ENCODE measurements at regions not wholly inside any gene's neighbourhood (a gene's known extent, or its start where the extent isn't known, plus 50 kb on each side); places are given as distances from the start of the nearest gene placed in this dataset.

DNA sequence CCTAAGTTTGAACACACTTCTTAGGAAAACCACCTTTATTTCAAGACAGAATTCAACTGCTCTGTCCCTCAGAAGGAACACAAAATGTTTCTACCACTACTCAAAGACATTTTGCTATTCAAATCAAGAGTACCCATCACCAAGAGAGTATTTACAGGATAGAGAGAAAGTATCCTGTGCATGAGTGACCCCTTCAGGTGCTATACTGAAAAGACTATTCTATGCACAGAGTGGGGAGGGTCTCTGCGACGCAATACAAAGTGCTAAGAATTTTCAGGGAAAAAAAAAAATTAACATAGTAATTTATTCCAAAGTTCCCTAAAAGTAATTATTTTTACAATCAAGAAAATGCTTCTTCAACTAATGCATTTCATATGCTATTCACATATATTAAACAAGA lies 346.4 kb upstream of the FAM241A start:
- no peaks in the 10 kb centered on the region for H4K20me1 ChIP-seq (ENCODE audit: insufficient read depth)
- no peak overlapping the region for H3K4me3 ChIP-seq (ENCODE audit: low read length)
- no peak overlapping the region for H2AFZ ChIP-seq (ENCODE audit: low read depth, low read length)
- H3K27ac ChIP-seq (ENCODE audit: low read length): no peak overlapping the region
- H3K9ac ChIP-seq (ENCODE audit: low read length): no peak overlapping the region
- no peak for TF ChIP-seq RAD21 (conservative IDR thresholded peaks at IDR 0.05)
- TF ChIP-seq, protein P1, sequence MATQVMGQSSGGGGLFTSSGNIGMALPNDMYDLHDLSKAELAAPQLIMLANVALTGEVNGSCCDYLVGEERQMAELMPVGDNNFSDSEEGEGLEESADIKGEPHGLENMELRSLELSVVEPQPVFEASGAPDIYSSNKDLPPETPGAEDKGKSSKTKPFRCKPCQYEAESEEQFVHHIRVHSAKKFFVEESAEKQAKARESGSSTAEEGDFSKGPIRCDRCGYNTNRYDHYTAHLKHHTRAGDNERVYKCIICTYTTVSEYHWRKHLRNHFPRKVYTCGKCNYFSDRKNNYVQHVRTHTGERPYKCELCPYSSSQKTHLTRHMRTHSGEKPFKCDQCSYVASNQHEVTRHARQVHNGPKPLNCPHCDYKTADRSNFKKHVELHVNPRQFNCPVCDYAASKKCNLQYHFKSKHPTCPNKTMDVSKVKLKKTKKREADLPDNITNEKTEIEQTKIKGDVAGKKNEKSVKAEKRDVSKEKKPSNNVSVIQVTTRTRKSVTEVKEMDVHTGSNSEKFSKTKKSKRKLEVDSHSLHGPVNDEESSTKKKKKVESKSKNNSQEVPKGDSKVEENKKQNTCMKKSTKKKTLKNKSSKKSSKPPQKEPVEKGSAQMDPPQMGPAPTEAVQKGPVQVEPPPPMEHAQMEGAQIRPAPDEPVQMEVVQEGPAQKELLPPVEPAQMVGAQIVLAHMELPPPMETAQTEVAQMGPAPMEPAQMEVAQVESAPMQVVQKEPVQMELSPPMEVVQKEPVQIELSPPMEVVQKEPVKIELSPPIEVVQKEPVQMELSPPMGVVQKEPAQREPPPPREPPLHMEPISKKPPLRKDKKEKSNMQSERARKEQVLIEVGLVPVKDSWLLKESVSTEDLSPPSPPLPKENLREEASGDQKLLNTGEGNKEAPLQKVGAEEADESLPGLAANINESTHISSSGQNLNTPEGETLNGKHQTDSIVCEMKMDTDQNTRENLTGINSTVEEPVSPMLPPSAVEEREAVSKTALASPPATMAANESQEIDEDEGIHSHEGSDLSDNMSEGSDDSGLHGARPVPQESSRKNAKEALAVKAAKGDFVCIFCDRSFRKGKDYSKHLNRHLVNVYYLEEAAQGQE (IDR thresholded peaks at IDR 0.05; ENCODE audit: borderline replicate concordance): no peak
- TF ChIP-seq, protein P2, sequence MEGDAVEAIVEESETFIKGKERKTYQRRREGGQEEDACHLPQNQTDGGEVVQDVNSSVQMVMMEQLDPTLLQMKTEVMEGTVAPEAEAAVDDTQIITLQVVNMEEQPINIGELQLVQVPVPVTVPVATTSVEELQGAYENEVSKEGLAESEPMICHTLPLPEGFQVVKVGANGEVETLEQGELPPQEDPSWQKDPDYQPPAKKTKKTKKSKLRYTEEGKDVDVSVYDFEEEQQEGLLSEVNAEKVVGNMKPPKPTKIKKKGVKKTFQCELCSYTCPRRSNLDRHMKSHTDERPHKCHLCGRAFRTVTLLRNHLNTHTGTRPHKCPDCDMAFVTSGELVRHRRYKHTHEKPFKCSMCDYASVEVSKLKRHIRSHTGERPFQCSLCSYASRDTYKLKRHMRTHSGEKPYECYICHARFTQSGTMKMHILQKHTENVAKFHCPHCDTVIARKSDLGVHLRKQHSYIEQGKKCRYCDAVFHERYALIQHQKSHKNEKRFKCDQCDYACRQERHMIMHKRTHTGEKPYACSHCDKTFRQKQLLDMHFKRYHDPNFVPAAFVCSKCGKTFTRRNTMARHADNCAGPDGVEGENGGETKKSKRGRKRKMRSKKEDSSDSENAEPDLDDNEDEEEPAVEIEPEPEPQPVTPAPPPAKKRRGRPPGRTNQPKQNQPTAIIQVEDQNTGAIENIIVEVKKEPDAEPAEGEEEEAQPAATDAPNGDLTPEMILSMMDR (IDR thresholded peaks at IDR 0.05; ENCODE audit: poor library complexity, severe bottlenecking): peak; percentile 19
- no peaks in the 10 kb centered on the region for H3K79me2 ChIP-seq (replicated peaks; ENCODE audit: insufficient read depth, low read length)
- no peaks in the 10 kb centered on the region for H3K36me3 ChIP-seq (ENCODE audit: insufficient read depth, low read length)
- H3K4me2 ChIP-seq (ENCODE audit: low read length): no peak overlapping the region
- no peaks in the 10 kb centered on the region for H3F3A ChIP-seq (ENCODE audit: insufficient read depth, low read length, poor library complexity, severe bottlenecking)
- H3K27me3 ChIP-seq (ENCODE audit: insufficient read depth, low read depth, low read length): no peaks in the 10 kb centered on the region
- no peaks in the 10 kb centered on the region for H3K9me3 ChIP-seq (ENCODE audit: low read length)
- no peaks in the 10 kb centered on the region for H3K9me2 ChIP-seq (ENCODE audit: insufficient read depth, low read length)

DNA sequence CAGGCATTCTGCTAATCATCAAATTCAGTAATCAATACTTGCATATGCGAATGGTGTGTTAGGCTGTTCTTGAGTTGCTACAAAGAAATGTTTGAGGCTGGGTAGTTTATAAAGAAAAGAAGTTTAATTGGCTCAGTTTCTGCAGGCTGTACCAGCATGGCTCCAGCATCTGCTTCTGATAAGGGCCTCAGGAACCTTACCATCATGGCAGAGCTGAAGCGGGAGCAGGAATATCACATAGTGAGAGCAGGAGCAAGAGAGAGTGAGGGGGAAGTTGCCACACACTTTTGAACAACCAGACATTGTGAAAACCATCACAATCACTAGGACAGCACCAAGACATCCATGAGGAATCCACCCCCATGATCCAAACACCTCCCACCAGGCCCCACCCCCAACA lies 344.7 kb upstream of the FAM241A start:
- Histone ChIP-seq H3K79me2 (replicated peaks; ENCODE audit: insufficient read depth, low read length) (no peaks in the 10 kb centered on the region), H3K27me3 (ENCODE audit: insufficient read depth, low read depth, low read length) (no peaks in the 10 kb centered on the region), H2AFZ (ENCODE audit: low read depth, low read length) (no peak overlapping the region), H4K20me1 (ENCODE audit: insufficient read depth) (no peaks in the 10 kb centered on the region), H3K4me3 (ENCODE audit: low read length) (no peak overlapping the region), H3K9me2 (ENCODE audit: insufficient read depth, low read length) (no peaks in the 10 kb centered on the region), H3K4me2 (ENCODE audit: low read length) (no peak overlapping the region), H3K9ac (ENCODE audit: low read length) (no peak overlapping the region), H3K9me3 (ENCODE audit: low read length) (no peaks in the 10 kb centered on the region), H3K36me3 (ENCODE audit: insufficient read depth, low read length) (no peaks in the 10 kb centered on the region), H3K27ac (ENCODE audit: low read length) (no peak overlapping the region), H3F3A (ENCODE audit: insufficient read depth, low read length, poor library complexity, severe bottlenecking) (no peaks in the 10 kb centered on the region)
- TF ChIP-seq EP300 (conservative IDR thresholded peaks at IDR 0.05; ENCODE audit: poor library complexity, severe bottlenecking): no peak
- TF ChIP-seq MXI1 (conservative IDR thresholded peaks at IDR 0.05; ENCODE audit: poor library complexity, severe bottlenecking): no peak

DNA sequence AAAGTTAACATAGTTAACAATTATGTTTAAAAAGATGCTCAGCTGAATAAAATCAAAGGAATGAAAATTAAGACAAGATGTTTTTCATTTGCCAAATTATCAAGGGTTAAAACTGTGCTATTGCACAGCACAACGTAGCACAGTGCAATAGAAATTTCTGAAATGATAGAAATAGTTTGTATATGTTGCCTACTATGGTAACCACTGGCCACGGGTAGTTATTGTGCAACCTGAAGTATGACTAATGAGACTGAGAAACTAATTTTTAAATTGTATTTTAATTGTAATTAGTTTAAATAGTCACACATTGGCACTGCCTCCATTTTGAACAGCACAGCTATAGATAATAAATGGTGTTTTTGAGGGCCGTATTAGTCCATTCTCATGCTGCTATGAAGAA lies 343.1 kb upstream of the FAM241A start:
- Histone ChIP-seq H3K9me3 (ENCODE audit: low read length) (no peaks in the 10 kb centered on the region), H3K27me3 (ENCODE audit: insufficient read depth, low read depth, low read length) (no peaks in the 10 kb centered on the region), H3K36me3 (ENCODE audit: insufficient read depth, low read length) (no peaks in the 10 kb centered on the region), H3K4me2 (ENCODE audit: low read length) (no peak overlapping the region), H2AFZ (ENCODE audit: low read depth, low read length) (no peak overlapping the region), H3K9me2 (ENCODE audit: insufficient read depth, low read length) (no peaks in the 10 kb centered on the region), H4K20me1 (ENCODE audit: insufficient read depth) (no peaks in the 10 kb centered on the region), H3K27ac (ENCODE audit: low read length) (no peak overlapping the region), H3K9ac (ENCODE audit: low read length) (no peak overlapping the region), H3K4me3 (ENCODE audit: low read length) (no peak overlapping the region), H3K79me2 (replicated peaks; ENCODE audit: insufficient read depth, low read length) (no peaks in the 10 kb centered on the region), H3F3A (ENCODE audit: insufficient read depth, low read length, poor library complexity, severe bottlenecking) (no peaks in the 10 kb centered on the region)
- TF ChIP-seq EZH2 (IDR thresholded peaks at IDR 0.05; ENCODE audit: borderline replicate concordance, insufficient read depth, low read length, poor library complexity, severe bottlenecking) (no peak), MXI1 (conservative IDR thresholded peaks at IDR 0.05; ENCODE audit: poor library complexity, severe bottlenecking) (no peak), SMC3 (conservative IDR thresholded peaks at IDR 0.05; ENCODE audit: poor library complexity) (no peak), TAF1 (IDR thresholded peaks at IDR 0.05; ENCODE audit: low read depth) (no peak), RAD21 (conservative IDR thresholded peaks at IDR 0.05) (no peak), EP300 (conservative IDR thresholded peaks at IDR 0.05; ENCODE audit: poor library complexity, severe bottlenecking) (no peak)
- TF ChIP-seq, protein P1 (IDR thresholded peaks at IDR 0.05; ENCODE audit: borderline replicate concordance): no peak
